ENCODE measurements at regions not wholly inside any gene's neighbourhood (a gene's known extent, or its start where the extent isn't known, plus 50 kb on each side); places are given as distances from the start of the nearest gene placed in this dataset.
"Not testable (repeated sequence)": the region's sequence is repeated elsewhere in the genome, so short reads cannot be mapped to it uniquely, and the experiment has no call there.

- CTCF ChIA-PET (ENCODE audit: low intra/inter-chr PET ratio, low total read pairs); BruUV-seq (replicated peaks); intact Hi-C loops (cut with micrococcal nuclease; ENCODE audit: unreplicated experiment); FAIRE-seq; H3K27ac ChIP-seq (ENCODE audit: extremely low read length, insufficient read depth, low read length); H3K27me3 ChIP-seq (ENCODE audit: control insufficient read depth in 1 of 2, insufficient read depth in 2 of 2, low read length in 2 of 2); H3K36me3 ChIP-seq (replicated peaks in 1 of 2; ENCODE audit: control insufficient read depth in 1 of 2, insufficient read depth in 2 of 2, low read length in 2 of 2); H3K9ac ChIP-seq (ENCODE audit: insufficient read depth, low read depth, low read length); H3K4me3 ChIP-seq (replicated peaks in 1 of 3; ENCODE audit: insufficient read depth in 1 of 3, low read depth in 2 of 3, low read length in 3 of 3); H3K4me2 ChIP-seq (ENCODE audit: low read depth, low read length); in situ Hi-C loops (cut with HindIII; ENCODE audit: extremely low pct_ligation_motif_present, low pct_unique_long_range_greater_than_20kb); H2AFZ ChIP-seq (ENCODE audit: low read length); H3K9me3 ChIP-seq (ENCODE audit: low read length); H4K20me1 ChIP-seq (ENCODE audit: insufficient read depth, low read length); DNase-seq (ENCODE audit: low spot score); H3K79me2 ChIP-seq (ENCODE audit: insufficient read depth, low read length); POLR2A ChIA-PET; ATAC-seq; H3K4me1 ChIP-seq (ENCODE audit: insufficient read depth, low read length): not testable (repeated sequence)
- 70% methylated on average over 14 of the region's 14 CpGs for WGBS (ENCODE audit: low lambda C conversion rate)
Observed at GRCh38 chr6:153282456-153282855, 151.4 kb upstream of the RGS17 start.

- Histone ChIP-seq H3K4me1 (ENCODE audit: insufficient read depth, low read length) (no peaks in the 10 kb centered on the region), H3K4me3 (replicated peaks in 1 of 3; ENCODE audit: insufficient read depth in 1 of 3, low read depth in 2 of 3, low read length in 3 of 3) (no peak overlapping the region), H3K36me3 (replicated peaks in 1 of 2; ENCODE audit: control insufficient read depth in 1 of 2, insufficient read depth in 2 of 2, low read length in 2 of 2) (no peaks in the 10 kb centered on the region), H3K79me2 (ENCODE audit: insufficient read depth, low read length) (no peaks in the 10 kb centered on the region), H3K27me3 (ENCODE audit: control insufficient read depth in 1 of 2, insufficient read depth in 2 of 2, low read length in 2 of 2) (no peaks in the 10 kb centered on the region), H3K9me3 (ENCODE audit: low read length) (no peaks in the 10 kb centered on the region), H3K9ac (ENCODE audit: insufficient read depth, low read depth, low read length) (no peak overlapping the region), H2AFZ (ENCODE audit: low read length) (no peak overlapping the region), H3K27ac (ENCODE audit: extremely low read length, insufficient read depth, low read length) (no peak overlapping the region), H3K4me2 (ENCODE audit: low read depth, low read length) (no peak overlapping the region), H4K20me1 (ENCODE audit: insufficient read depth, low read length) (no peaks in the 10 kb centered on the region)
- ChIA-PET CTCF (ENCODE audit: low intra/inter-chr PET ratio, low total read pairs) (no interaction called here), POLR2A (no interaction called here)
- 2% methylated on average over 3 of the region's 3 CpGs for WGBS (ENCODE audit: low lambda C conversion rate)
- no peak for FAIRE-seq
- no peak for DNase-seq (ENCODE audit: low spot score)
- BruUV-seq (replicated peaks): no TSS peak
- ATAC-seq: no peak
- TF ChIP-seq PRDM15 (CRISPR knock-in tag; IDR thresholded peaks at IDR 0.05) (no peak), THAP9 (CRISPR knock-in tag; IDR thresholded peaks at IDR 0.05; ENCODE audit: borderline replicate concordance) (no peak)
- intact Hi-C loops (cut with micrococcal nuclease; ENCODE audit: unreplicated experiment) (no loop called here), in situ Hi-C loops (cut with HindIII; ENCODE audit: extremely low pct_ligation_motif_present, low pct_unique_long_range_greater_than_20kb) (no loop called here)
Observed at GRCh38 chr6:153275997-153276396, 144.9 kb upstream of the RGS17 start.
